Neuronal stem cell (in vitro differentiated cells): ENCODE measurements at regions not wholly inside any gene's neighbourhood (a gene's known extent, or its start where the extent isn't known, plus 50 kb on each side); places are given as distances from the start of the nearest gene placed in this dataset.
A peak's percentile ranks its signal among the peaks of the same experiment; 100 is the strongest.

ENCODE experiments used
- DNase-seq: peaks from one replicate; pipeline ENCODE4 v3.0.0-alpha.2; 2013; ENCODE audit warnings: low spot score
- H2AFZ ChIP-seq: one replicate; pipeline ENCODE4 v1.6.1; 2013; ENCODE audit warnings: mild to moderate bottlenecking, low read length, inconsistent platforms
- H2AK5ac ChIP-seq: 2 replicates; pipeline ENCODE4 v1.6.1; 2013; ENCODE audit warnings: low read depth, mild to moderate bottlenecking, inconsistent platforms, low read length, moderate library complexity, mixed read lengths
- H2BK120ac ChIP-seq: 2 replicates; pipeline ENCODE4 v1.6.1; 2013; ENCODE audit warnings: low read depth, mild to moderate bottlenecking, inconsistent platforms, low read length, moderate library complexity, mixed read lengths
- H2BK12ac ChIP-seq: one replicate; pipeline ENCODE4 v1.6.1; 2013; ENCODE audit warnings: low read length, inconsistent platforms
- H2BK15ac ChIP-seq: 2 replicates; pipeline ENCODE4 v1.6.1; 2013; ENCODE audit warnings: mild to moderate bottlenecking, low read length, inconsistent platforms, mixed read lengths
- H2BK5ac ChIP-seq: one replicate; pipeline ENCODE4 v1.6.1; 2013; ENCODE audit warnings: inconsistent platforms, mild to moderate bottlenecking, low read length, moderate library complexity
- H3K14ac ChIP-seq: one replicate; pipeline ENCODE4 v1.6.1; 2013; ENCODE audit warnings: low read length, inconsistent platforms
- H3K18ac ChIP-seq: 2 replicates; pipeline ENCODE4 v1.6.1; 2013; ENCODE audit warnings: low read length, inconsistent platforms
- H3K23ac ChIP-seq: 2 replicates; pipeline ENCODE4 v1.6.1; 2013; ENCODE audit warnings: low read depth, mild to moderate bottlenecking, mixed read lengths, low read length, inconsistent platforms; ENCODE audit not compliant: poor library complexity
- H3K27ac ChIP-seq: replicated peaks from 3 replicates; pipeline ENCODE4 v1.5.1; 2013; ENCODE audit warnings: low read length, inconsistent platforms
- H3K27me3 ChIP-seq, 3 experiments: 2 replicates each; pipeline ENCODE4 v1.6.1; 2013; ENCODE audit warnings: low read length in 3 of 3, mild to moderate bottlenecking in 2 of 3, inconsistent platforms in 1 of 3, low read depth in 1 of 3, mixed read lengths in 1 of 3, moderate library complexity in 1 of 3; ENCODE audit not compliant: control insufficient read depth in 3 of 3, insufficient read depth in 3 of 3
- H3K36me3 ChIP-seq, 2 donors: replicated peaks in 1 of 2; 2 replicates each; pipeline ENCODE4 v1.6.1; 2013; ENCODE audit warnings: low read length in 2 of 2; ENCODE audit not compliant: control insufficient read depth in 2 of 2, insufficient read depth in 2 of 2
- H3K4ac ChIP-seq: 2 replicates; pipeline ENCODE4 v1.6.1; 2013; ENCODE audit warnings: inconsistent platforms, mild to moderate bottlenecking, low read length, moderate library complexity
- H3K4me1 ChIP-seq, 2 donors: 1 replicate in 1 of 2; 2 replicates in 1 of 2; pipeline ENCODE4 v1.6.1; 2013; ENCODE audit warnings: low read length in 2 of 2, low read depth in 1 of 2; ENCODE audit not compliant: control insufficient read depth in 2 of 2, insufficient read depth in 1 of 2
- H3K4me2 ChIP-seq: one replicate; pipeline ENCODE4 v1.6.1; 2013; ENCODE audit warnings: mild to moderate bottlenecking, low read length, inconsistent platforms; ENCODE audit not compliant: insufficient read depth, poor library complexity, severe bottlenecking
- H3K4me3 ChIP-seq, 2 donors: 2 replicates each; pipeline ENCODE4 v1.5.1; 2013; ENCODE audit warnings: low read length in 2 of 2, mild to moderate bottlenecking in 2 of 2, inconsistent platforms in 1 of 2, moderate library complexity in 1 of 2
- H3K79me1 ChIP-seq: one replicate; pipeline ENCODE4 v1.6.1; 2013; ENCODE audit warnings: low read depth, mild to moderate bottlenecking, inconsistent platforms, low read length, moderate library complexity
- H3K9ac ChIP-seq: one replicate; pipeline ENCODE4 v1.6.1; 2013; ENCODE audit warnings: mild to moderate bottlenecking, low read depth, low read length, inconsistent platforms; ENCODE audit not compliant: poor library complexity
- H3K9me3 ChIP-seq, 2 donors: replicated peaks in 1 of 2; 2 replicates each; pipeline versions ENCODE3 to v1.6.1; 2013; ENCODE audit warnings: low read length in 2 of 2, mild to moderate bottlenecking in 2 of 2, inconsistent platforms in 1 of 2, low read depth in 1 of 2, mixed read lengths in 1 of 2, moderate library complexity in 1 of 2; ENCODE audit not compliant: control insufficient read depth in 2 of 2, insufficient read depth in 1 of 2
- H4K8ac ChIP-seq: one replicate; pipeline ENCODE4 v1.6.1; 2013; ENCODE audit warnings: low read depth, mild to moderate bottlenecking, inconsistent platforms, low read length, moderate library complexity
- H4K91ac ChIP-seq: one replicate; pipeline ENCODE4 v1.6.1; 2013; ENCODE audit warnings: low read length, low read depth, mild to moderate bottlenecking, inconsistent platforms; ENCODE audit not compliant: poor library complexity
- WGBS, 2 donors: extraction: QIAGEN DNeasy Blood & Tissue Kit; methylation state at CpG; one replicate each; pipeline ENCODE4 v1.1.7; 2013; ENCODE audit warnings: missing lambda C conversion rate in 2 of 2, mixed read lengths in 1 of 2; ENCODE audit not compliant: insufficient read length in 2 of 2, insufficient replicate concordance in 1 of 2; ENCODE audit errors: extremely low coverage in 2 of 2; 5-methylcytosine and 5-hydroxymethylcytosine counted together

- Histone ChIP-seq H3K4me2 (no peak overlapping the region), H3K79me1 (no peaks in the 10 kb centered on the region), H3K27me3 (no peaks in the 10 kb centered on the region), H3K9ac (no peak overlapping the region), H3K4ac (no peak overlapping the region), H3K18ac (no peak overlapping the region), H4K91ac (no peak overlapping the region), H3K23ac (no peak overlapping the region), H3K4me1 (no peaks in the 10 kb centered on the region), H2BK120ac (no peak overlapping the region), H2BK12ac (no peak overlapping the region), H3K9me3 (no peaks in the 10 kb centered on the region), H2AFZ (no peak overlapping the region), H3K14ac (no peak overlapping the region), H2BK5ac (no peak overlapping the region), H4K8ac (no peak overlapping the region), H3K27ac (no peak overlapping the region), H2AK5ac (no peak overlapping the region), H2BK15ac (no peak overlapping the region), H3K36me3 (no peaks in the 10 kb centered on the region), H3K4me3 (no peak overlapping the region)
- no peak for DNase-seq
Measured at GRCh38 chr9:29021632-29022031, 1448.4 kb upstream of the C9orf72 start.

GRCh38 chr9:29038332-29038731 lies 1465.1 kb upstream of the C9orf72 start:
- no peak overlapping the region for H4K8ac ChIP-seq

GRCh38 chr9:29039258-29039657 lies 1466.0 kb upstream of the C9orf72 start:
- H4K91ac ChIP-seq = no peak overlapping the region
- no peaks in the 10 kb centered on the region for H3K36me3 ChIP-seq
- no peaks in the 10 kb centered on the region for H3K79me1 ChIP-seq
- no peak overlapping the region for H4K8ac ChIP-seq
- H3K4ac ChIP-seq = no peak overlapping the region
- no peak overlapping the region for H3K18ac ChIP-seq
- no peak overlapping the region for H2BK5ac ChIP-seq
- H3K23ac ChIP-seq = no peak overlapping the region
- no peak overlapping the region for H2AK5ac ChIP-seq
- H2BK120ac ChIP-seq = no peak overlapping the region
- H3K4me3 ChIP-seq = no peak overlapping the region
- H3K4me1 ChIP-seq = no peaks in the 10 kb centered on the region
- H3K14ac ChIP-seq = no peak overlapping the region
- no peaks in the 10 kb centered on the region for H3K9me3 ChIP-seq
- no peak overlapping the region for H2BK15ac ChIP-seq
- H3K4me2 ChIP-seq = no peak overlapping the region
- H3K27me3 ChIP-seq = no peaks in the 10 kb centered on the region
- H2AFZ ChIP-seq = peak overlapping the region; percentile 43
- no peak overlapping the region for H3K27ac ChIP-seq
- DNase-seq = no peak
- WGBS, 2 donors = no CpG with 5 or more reads among the region's 2 CpGs
- no peak overlapping the region for H2BK12ac ChIP-seq
- H3K9ac ChIP-seq = no peak overlapping the region

More at GRCh38 chr9:29038332-29038731, 1465.1 kb upstream of the C9orf72 start:
- Histone ChIP-seq H3K9me3 (no peaks in the 10 kb centered on the region), H2AFZ (no peak overlapping the region), H3K27ac (no peak overlapping the region), H3K14ac (no peak overlapping the region), H3K4me3 (no peak overlapping the region), H3K18ac (no peak overlapping the region), H3K9ac (no peak overlapping the region), H2BK5ac (no peak overlapping the region), H2AK5ac (no peak overlapping the region), H3K27me3 (no peaks in the 10 kb centered on the region), H3K4me1 (no peaks in the 10 kb centered on the region), H3K23ac (no peak overlapping the region), H2BK15ac (no peak overlapping the region), H3K4me2 (no peak overlapping the region), H3K36me3 (no peaks in the 10 kb centered on the region), H4K91ac (no peak overlapping the region), H2BK12ac (no peak overlapping the region), H3K4ac (no peak overlapping the region), H3K79me1 (no peaks in the 10 kb centered on the region), H2BK120ac (no peak overlapping the region)
- DNase-seq = no peak

- H3K23ac ChIP-seq = no peak overlapping the region
- no peak overlapping the region for H3K4me2 ChIP-seq
- no peak overlapping the region for H3K4me3 ChIP-seq
- no peak overlapping the region for H3K18ac ChIP-seq
- H4K8ac ChIP-seq = no peak overlapping the region
- no peaks in the 10 kb centered on the region for H3K79me1 ChIP-seq
- no peaks in the 10 kb centered on the region for H3K27me3 ChIP-seq
- DNase-seq = no peak
- H2BK5ac ChIP-seq = no peak overlapping the region
- no CpG with 5 or more reads among the region's 1 CpG for WGBS, 2 donors
- no peak overlapping the region for H3K27ac ChIP-seq
- H3K4me1 ChIP-seq = no peaks in the 10 kb centered on the region
- H3K9me3 ChIP-seq = no peaks in the 10 kb centered on the region
- H4K91ac ChIP-seq = no peak overlapping the region
- H2BK15ac ChIP-seq = no peak overlapping the region
- H3K36me3 ChIP-seq = no peaks in the 10 kb centered on the region
- H2AK5ac ChIP-seq = no peak overlapping the region
- no peak overlapping the region for H3K4ac ChIP-seq
- H3K14ac ChIP-seq = no peak overlapping the region
- H2AFZ ChIP-seq = no peak overlapping the region
- no peak overlapping the region for H2BK120ac ChIP-seq
- H3K9ac ChIP-seq = no peak overlapping the region
- H2BK12ac ChIP-seq = no peak overlapping the region
Measured at GRCh38 chr9:29043072-29043471, 1469.8 kb upstream of the C9orf72 start.
